ENCODE measurements at regions not wholly inside any gene's neighbourhood (a gene's known extent, or its start where the extent isn't known, plus 50 kb on each side); places are given as distances from the start of the nearest gene placed in this dataset.

DNA sequence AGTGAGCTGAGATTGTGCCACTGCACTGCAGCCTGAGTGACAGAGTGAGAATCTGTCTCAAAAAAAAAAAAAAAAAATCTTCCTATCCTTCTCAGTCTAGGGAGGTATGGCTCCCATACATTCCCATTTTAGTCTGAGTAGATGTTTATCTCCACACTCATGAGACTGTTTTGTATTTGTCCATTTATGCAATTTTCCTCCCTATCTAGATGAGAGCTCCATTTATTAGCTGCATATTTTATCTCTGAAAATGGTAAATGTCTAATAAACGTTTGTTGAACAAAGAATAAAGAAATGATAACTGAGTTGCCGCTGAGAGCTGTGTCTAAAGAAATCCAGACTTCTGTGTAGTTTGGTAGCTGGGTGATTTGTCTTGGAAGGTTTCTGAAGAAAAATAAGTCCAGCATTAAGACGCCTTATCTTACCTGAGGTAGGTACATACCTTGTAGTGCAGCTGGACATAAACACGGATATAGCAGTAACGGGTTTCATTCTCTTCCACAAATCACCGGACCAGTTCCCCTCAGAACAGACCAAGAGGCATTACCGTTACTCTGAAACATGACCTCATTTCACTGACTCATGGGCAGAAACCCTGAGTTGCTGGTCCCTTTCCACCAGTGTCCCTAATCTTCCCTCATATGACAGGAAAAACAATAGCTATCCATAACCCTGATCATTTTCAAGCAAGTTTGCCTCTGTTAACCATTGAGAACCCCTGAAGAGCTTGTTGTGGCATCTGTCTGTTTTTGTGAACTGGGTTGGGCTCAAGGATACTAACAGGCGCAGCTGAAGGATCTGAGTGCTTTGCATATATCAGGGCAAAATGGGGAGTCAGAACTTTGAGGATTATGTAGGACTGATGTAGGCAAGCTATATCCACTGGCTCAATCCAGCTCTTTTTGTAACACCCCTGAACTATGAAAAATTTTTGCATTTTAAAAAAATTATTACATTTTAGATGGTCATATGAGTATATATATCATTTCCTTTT is 177.4 kb upstream of the XYLT1 start:
- in situ Hi-C loops (cut with MboI; ENCODE audit: low sequenced_read_pairs, unreplicated experiment): no loop called here
- TF ChIP-seq, protein P1, sequence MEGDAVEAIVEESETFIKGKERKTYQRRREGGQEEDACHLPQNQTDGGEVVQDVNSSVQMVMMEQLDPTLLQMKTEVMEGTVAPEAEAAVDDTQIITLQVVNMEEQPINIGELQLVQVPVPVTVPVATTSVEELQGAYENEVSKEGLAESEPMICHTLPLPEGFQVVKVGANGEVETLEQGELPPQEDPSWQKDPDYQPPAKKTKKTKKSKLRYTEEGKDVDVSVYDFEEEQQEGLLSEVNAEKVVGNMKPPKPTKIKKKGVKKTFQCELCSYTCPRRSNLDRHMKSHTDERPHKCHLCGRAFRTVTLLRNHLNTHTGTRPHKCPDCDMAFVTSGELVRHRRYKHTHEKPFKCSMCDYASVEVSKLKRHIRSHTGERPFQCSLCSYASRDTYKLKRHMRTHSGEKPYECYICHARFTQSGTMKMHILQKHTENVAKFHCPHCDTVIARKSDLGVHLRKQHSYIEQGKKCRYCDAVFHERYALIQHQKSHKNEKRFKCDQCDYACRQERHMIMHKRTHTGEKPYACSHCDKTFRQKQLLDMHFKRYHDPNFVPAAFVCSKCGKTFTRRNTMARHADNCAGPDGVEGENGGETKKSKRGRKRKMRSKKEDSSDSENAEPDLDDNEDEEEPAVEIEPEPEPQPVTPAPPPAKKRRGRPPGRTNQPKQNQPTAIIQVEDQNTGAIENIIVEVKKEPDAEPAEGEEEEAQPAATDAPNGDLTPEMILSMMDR (IDR thresholded peaks at IDR 0.05; ENCODE audit: borderline replicate concordance, control extremely low read depth, extremely low read depth, insufficient read depth, missing control alignments): no peak

DNA sequence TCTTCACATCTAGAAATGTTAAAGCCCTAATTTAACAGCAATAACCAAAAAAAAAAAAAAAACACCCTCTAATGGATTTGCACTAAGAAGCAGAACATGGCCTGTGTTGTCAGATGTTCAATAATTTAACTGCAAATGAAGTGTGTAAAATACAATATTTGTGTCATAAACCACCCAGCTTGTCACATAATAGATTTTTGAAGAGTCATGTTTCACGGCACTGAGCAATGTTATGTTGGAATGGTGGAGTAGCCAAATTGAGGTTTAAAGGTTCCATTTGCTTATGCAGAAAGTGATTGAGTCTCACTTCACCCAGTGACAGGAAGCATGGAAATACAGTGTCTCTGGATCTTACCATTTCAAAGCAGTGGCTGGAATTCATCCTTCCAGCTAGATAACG is 173.2 kb upstream of the XYLT1 start:
- TF ChIP-seq, protein P1 (IDR thresholded peaks at IDR 0.05; ENCODE audit: borderline replicate concordance, control extremely low read depth, extremely low read depth, insufficient read depth, missing control alignments): no peak
- no peak for DNase-seq (ENCODE audit: low spot score)
- in situ Hi-C loops (cut with MboI; ENCODE audit: low sequenced_read_pairs, unreplicated experiment): no loop called here

More for the DNA sequence above, 177.4 kb upstream of the XYLT1 start:
- DNase-seq (ENCODE audit: low spot score): no peak

DNA sequence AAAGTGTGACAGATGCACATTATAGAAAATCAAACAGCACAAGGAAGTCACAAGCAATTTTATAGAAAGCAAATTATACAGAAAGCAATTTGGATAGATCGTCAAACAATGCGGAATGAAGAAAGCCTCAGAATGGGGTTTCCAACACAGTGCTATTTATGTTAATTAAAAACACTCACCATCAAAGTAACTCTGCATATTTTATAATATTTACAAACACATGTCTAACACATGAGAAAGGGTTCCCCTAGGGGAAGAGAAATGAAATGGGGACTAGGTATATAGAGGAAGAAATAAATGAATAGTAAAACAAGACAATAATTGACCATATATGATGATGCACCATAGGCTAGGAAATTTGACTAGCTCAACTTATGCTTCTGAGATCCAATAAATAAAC is 171.2 kb upstream of the XYLT1 start:
- in situ Hi-C loops (cut with MboI; ENCODE audit: low sequenced_read_pairs, unreplicated experiment): no loop called here
- DNase-seq (ENCODE audit: low spot score): no peak
- TF ChIP-seq, protein P1 (IDR thresholded peaks at IDR 0.05; ENCODE audit: borderline replicate concordance, control extremely low read depth, extremely low read depth, insufficient read depth, missing control alignments): no peak

DNA sequence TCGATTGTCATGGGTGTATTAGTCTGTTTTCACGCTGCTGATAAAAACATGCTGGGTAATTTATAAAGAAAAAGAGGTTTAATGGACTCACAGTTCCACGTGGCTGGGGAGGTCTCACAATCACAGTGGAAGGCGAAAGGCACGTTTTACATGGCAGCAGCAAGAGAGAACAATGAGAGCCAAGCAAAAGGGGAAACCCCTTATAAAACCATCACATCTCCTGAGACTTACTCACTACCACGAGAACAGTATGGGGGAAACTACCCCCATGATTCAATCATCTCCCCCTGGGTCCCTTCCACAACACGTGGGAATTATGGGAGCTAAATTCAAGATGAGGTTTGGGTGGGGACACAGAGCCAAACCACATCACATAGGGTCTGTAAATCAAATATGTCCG is 167.4 kb upstream of the XYLT1 start:
- TF ChIP-seq, protein P1 (IDR thresholded peaks at IDR 0.05; ENCODE audit: borderline replicate concordance, control extremely low read depth, extremely low read depth, insufficient read depth, missing control alignments): no peak
- in situ Hi-C loops (cut with MboI; ENCODE audit: low sequenced_read_pairs, unreplicated experiment): no loop called here

DNA sequence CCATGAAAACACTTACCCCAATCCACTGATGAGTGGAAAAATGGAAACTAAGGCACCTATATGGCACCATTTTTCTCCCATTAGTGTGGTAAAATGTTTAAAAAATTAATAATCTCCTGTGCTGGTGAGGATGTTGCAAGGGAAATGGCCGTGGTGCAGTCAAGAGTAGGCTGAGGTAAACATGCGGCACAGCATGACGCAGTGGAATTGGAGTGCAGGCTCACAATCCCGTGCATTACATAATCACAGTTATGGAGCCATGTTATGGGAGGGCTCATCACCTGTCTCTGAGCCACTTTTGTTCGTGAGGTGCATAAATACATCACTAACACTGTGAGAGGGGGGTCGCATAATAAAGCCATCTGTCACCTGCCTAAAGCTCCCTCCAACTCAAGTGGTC is 164.4 kb upstream of the XYLT1 start:
- in situ Hi-C loops (cut with MboI; ENCODE audit: low sequenced_read_pairs, unreplicated experiment): no loop called here
- no peak for DNase-seq (ENCODE audit: low spot score)
- TF ChIP-seq, protein P1 (IDR thresholded peaks at IDR 0.05; ENCODE audit: borderline replicate concordance, control extremely low read depth, extremely low read depth, insufficient read depth, missing control alignments): no peak

More for the DNA sequence above, 167.4 kb upstream of the XYLT1 start:
- DNase-seq (ENCODE audit: low spot score): no peak

DNA sequence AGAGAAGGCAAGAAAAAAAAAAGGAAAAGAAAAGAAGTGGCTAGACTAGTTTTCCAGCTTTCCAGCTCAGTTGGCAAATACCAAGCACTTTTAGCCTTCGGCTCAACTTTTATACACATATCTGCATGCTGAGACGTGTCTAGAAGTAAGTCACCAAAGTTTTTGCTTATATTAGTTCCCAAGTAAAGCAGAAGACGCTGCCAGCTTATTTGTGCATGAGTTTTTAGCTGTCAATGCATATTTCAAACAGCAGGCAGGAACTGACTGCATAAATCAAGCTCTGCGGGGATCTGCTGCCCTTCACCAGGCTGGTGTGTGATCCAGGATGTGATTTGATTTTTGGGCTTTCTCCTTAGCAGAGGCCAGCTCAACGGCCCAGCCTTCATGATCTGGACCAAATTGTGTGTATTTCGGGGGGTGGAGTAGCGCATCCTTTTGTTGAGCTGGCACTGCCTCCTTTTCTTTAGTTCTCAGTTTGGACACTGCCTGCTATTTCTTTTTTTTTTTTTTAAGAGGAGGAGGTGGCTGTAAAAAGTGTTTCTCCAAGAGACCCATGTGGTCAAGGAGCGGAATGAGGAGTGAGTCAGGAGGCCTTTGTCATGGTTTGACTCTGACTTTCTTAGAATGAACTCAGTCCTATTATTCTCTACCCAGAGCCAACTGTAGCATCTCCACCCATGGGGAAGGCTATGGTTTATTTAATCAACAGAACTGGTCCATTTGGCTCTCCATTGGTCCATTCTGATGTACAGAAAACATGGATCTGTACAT is 162.6 kb upstream of the XYLT1 start:
- TF ChIP-seq, protein P1 (IDR thresholded peaks at IDR 0.05; ENCODE audit: borderline replicate concordance, control extremely low read depth, extremely low read depth, insufficient read depth, missing control alignments): no peak
- no peak for DNase-seq (ENCODE audit: low spot score)
- in situ Hi-C loops (cut with MboI; ENCODE audit: low sequenced_read_pairs, unreplicated experiment): no loop called here

All from GM13976 (cell line).